Choroid plexus epithelial cell (primary cell): ENCODE measurements at regions not wholly inside any gene's neighbourhood (a gene's known extent, or its start where the extent isn't known, plus 50 kb on each side); places are given as distances from the start of the nearest gene placed in this dataset.

Experiments
- DNase-seq: peaks from one replicate; pipeline ENCODE4 v3.0.0-alpha.2; 2010; ENCODE audit warnings: low read depth
- H3K4me3 ChIP-seq: 2 replicates; pipeline ENCODE4 v1.5.1; 2011; ENCODE audit warnings: low read depth, mild to moderate bottlenecking, control low read depth, low read length, moderate library complexity
- CTCF ChIP-seq: conservative IDR thresholded peaks from 2 replicates; pipeline ENCODE4 v1.5.1; 2011; ENCODE audit warnings: low read depth, mild to moderate bottlenecking, control low read depth, inconsistent platforms, low read length, moderate library complexity

GRCh38 chr3:107275511-107275910, 101.7 kb upstream of the CCDC54 start:
- no peak overlapping the region for H3K4me3 ChIP-seq
- DNase-seq: no peak
- no peak for TF ChIP-seq CTCF

DNA sequence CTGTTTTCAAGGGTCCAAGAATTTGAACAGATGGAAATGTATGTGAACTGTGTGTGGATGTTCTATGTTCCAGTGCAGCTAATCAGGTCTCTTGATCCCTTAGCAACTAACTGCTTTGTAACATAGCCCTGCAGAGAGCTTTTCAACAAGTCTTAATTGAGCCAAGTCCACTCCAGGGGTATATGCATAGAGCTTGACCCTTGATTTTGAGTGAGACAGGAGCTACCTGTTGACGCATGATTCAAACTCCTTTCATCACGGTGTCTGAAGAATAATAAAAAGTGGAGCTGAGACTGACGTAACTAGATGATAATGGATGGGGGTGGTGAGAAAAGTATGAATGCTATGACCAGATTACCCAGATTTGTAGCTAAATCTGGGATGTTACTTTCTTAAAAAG, 93.3 kb upstream of the CCDC54 start:
- DNase-seq: peak; percentile 91
- TF ChIP-seq CTCF: no peak
- H3K4me3 ChIP-seq: no peak overlapping the region

DNA sequence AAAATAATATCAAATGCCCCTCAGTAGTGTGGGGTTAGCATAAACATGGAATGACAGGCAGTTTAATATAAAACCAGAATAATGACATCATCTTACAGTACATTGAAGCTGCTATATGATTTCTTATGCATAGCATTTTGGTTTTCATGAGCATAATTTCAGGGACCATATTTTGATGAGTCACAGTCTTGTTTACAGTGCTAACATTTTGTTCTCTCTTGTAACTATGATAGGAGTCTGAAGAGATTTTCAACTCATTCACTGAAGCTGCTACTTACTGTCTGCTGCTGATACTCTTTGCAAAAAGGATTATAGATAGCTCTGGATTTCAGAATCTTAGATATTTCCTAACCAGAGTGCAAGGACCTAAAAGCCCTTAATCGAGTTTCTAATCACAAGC, 92.6 kb upstream of the CCDC54 start:
- DNase-seq: peak; percentile 74
- no peak for TF ChIP-seq CTCF
- no peak overlapping the region for H3K4me3 ChIP-seq

DNA sequence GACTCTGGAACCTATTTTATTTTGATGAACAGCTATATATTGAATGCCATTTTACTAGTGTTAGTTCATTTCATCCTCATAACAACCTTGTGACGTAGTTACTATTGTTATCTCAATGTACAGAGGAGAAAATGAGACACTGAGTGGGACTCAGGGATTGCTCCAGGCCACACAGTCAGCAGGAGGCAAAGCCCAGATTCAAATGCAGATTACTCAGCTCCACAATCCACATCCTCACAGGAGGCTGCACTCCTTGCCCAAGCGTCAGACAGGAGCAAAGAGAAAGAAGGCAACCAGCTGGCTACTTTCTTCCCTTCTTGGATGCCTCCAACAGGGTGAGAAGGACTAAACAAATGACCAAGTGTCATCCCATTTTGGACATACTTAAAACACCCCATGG, 92.0 kb upstream of the CCDC54 start:
- peak; percentile 74 for DNase-seq
- H3K4me3 ChIP-seq: no peak overlapping the region
- TF ChIP-seq CTCF: no peak

DNA sequence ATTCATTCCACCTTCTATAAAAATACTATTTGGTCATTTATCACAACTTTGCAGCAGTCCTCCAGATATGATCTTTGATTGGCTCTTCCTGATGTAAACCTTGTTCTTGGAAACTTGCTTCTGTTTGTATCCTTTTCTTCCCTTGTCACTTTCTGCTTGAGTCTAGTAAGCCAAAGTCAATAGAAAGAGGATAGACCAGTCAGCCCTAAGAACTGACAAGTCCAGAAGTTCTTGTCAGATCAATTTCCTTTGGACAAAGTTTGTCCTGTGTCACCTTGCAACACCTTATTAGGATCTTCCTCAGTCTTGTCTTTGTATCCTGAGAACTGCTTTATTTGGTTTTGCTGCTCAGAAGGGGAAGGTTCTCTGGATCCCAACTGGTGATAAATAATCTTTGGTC, 87.9 kb upstream of the CCDC54 start:
- no peak for TF ChIP-seq CTCF
- DNase-seq: no peak
- no peak overlapping the region for H3K4me3 ChIP-seq

GRCh38 chr3:107294117-107294516, 83.1 kb upstream of the CCDC54 start:
- no peak for DNase-seq
- no peak for TF ChIP-seq CTCF
- H3K4me3 ChIP-seq: no peak overlapping the region

DNA sequence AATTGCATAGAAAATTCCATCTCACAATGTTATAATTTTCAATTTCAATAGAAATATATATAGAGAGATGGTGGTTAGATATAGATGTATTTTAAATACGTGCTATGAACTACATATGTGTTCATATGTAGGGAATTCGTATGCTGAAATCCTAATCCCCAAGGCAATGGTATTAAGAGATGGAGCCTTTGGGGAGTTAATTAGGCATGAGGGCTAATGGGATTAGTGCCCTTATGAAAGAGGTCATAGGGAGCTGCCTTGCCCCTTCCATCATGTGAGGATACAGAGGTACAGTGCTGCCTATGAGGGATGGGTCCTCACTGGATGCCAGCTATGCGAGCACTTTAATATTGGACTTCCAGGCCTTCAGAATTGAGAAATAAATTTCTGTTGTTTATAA, 79.6 kb upstream of the CCDC54 start:
- DNase-seq: no peak
- H3K4me3 ChIP-seq: no peak overlapping the region
- no peak for TF ChIP-seq CTCF
